ENCODE measurements at regions not wholly inside any gene's neighbourhood (a gene's known extent, or its start where the extent isn't known, plus 50 kb on each side); places are given as distances from the start of the nearest gene placed in this dataset.

DNA sequence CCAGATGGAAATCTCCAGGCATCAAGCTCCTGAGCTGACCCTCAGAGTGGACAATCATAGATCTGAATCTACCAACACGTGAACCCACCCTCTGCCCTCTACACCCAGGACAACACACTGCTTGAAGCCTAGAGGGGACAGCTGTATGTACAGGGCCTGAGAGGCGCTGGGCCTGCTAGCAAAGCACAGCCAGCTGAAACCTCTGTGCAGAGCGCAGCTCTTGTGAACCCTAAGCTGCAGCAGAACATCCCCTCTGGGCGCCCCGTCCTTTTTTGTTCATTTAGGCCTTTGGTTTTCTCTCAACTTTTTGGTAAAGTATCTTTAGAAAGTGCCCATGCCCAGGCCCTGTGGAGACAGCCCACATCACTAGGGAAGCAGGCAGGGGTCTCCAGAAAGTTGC, 62.4 kb upstream of the SPTLC1 start:
- Histone ChIP-seq H3K27ac (no peak overlapping the region), H3K36me3 (no peaks in the 10 kb centered on the region), H3K4me3 (no peak overlapping the region), H3K27me3 (no peaks in the 10 kb centered on the region), H3K4me1 (ENCODE audit: insufficient read depth) (no peaks in the 10 kb centered on the region), H3K9me3 (no peaks in the 10 kb centered on the region)
- 87 to 98% (median 96%) methylated on average over 5 of the region's 5 CpGs for WGBS, 3 donors
- intact Hi-C loops (cut with DNase I) = no loop called here
- no peak for DNase-seq
- TF ChIP-seq EP300 (IDR thresholded peaks at IDR 0.05) (no peak), POLR2A (IDR thresholded peaks at IDR 0.05) (no peak)
- TF ChIP-seq, protein P1, sequence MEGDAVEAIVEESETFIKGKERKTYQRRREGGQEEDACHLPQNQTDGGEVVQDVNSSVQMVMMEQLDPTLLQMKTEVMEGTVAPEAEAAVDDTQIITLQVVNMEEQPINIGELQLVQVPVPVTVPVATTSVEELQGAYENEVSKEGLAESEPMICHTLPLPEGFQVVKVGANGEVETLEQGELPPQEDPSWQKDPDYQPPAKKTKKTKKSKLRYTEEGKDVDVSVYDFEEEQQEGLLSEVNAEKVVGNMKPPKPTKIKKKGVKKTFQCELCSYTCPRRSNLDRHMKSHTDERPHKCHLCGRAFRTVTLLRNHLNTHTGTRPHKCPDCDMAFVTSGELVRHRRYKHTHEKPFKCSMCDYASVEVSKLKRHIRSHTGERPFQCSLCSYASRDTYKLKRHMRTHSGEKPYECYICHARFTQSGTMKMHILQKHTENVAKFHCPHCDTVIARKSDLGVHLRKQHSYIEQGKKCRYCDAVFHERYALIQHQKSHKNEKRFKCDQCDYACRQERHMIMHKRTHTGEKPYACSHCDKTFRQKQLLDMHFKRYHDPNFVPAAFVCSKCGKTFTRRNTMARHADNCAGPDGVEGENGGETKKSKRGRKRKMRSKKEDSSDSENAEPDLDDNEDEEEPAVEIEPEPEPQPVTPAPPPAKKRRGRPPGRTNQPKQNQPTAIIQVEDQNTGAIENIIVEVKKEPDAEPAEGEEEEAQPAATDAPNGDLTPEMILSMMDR (IDR thresholded peaks at IDR 0.05) = no peak

DNA sequence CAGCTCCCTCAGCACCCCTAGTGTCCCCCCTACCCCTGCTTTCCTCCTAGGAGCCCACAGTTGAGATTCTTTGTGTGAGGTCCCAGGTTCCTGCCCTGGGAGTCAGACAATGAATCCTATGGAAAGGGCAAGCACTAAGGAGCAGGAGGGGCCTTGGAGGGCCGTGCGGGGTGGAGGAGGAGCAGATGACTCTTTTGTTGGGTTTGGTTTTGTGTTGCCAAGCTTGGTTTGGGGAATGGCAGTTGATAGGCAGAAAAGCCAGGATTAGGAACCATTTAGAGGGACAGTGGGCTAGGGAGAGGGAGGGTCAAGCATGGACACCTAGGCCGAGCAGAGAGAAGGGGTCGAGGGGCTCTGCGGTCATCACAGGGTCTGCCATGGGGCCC, 61.6 kb upstream of the SPTLC1 start:
- Histone ChIP-seq H3K36me3 (no peaks in the 10 kb centered on the region), H3K27me3 (no peaks in the 10 kb centered on the region), H3K4me3 (no peak overlapping the region), H3K27ac (no peak overlapping the region), H3K4me1 (ENCODE audit: insufficient read depth) (no peaks in the 10 kb centered on the region), H3K9me3 (no peaks in the 10 kb centered on the region)
- TF ChIP-seq POLR2A (IDR thresholded peaks at IDR 0.05) (no peak), EP300 (IDR thresholded peaks at IDR 0.05) (no peak)
- TF ChIP-seq, protein P1 (IDR thresholded peaks at IDR 0.05) = no peak
- intact Hi-C loops (cut with DNase I) = no loop called here
- no peak for DNase-seq
- WGBS, 3 donors = 92 to 94% (median 92%) methylated on average over 5 of the region's 5 CpGs

DNA sequence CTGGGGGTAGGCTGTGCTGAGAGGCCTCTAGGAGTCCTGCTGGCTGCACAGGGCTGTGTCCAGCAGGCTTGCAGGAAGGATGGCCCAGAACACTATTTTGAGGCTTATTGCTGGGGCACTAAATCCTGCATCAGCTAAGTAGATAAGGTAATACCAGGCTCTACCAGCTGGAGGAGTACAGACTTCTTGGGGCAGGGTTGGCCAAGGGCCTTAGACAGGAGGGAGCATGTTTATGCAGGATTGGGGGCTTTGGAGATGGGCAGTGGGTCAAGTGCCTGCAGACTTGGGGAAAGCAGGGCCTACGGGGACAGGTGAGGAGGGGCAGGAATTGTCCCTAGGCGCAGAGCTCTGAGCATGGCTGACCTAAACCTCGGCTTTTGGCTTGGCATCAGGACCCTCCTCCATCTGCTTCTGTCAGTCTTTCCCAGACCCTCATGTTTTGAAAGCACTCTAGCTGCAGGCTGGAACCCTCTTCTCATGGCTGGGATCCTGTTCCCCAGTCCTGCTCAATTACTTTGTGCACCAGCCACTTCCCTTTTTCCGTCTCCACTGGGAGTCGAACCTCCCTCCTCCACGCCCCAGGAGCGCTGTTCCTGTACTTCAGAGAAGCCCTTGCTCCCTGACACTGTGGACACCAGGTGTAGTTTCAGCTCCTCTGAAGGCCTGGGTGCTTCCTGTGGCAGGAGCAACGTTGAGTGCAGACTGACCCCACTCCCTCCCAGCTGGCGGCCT, 61.0 kb upstream of the SPTLC1 start:
- Histone ChIP-seq H3K36me3 (no peaks in the 10 kb centered on the region), H3K27me3 (no peaks in the 10 kb centered on the region), H3K9me3 (no peaks in the 10 kb centered on the region), H3K4me3 (no peak overlapping the region), H3K4me1 (ENCODE audit: insufficient read depth) (no peaks in the 10 kb centered on the region), H3K27ac (no peak overlapping the region)
- WGBS, 3 donors = 76 to 84% (median 82%) methylated on average over 9 of the region's 9 CpGs
- no peak for DNase-seq
- TF ChIP-seq EP300 (IDR thresholded peaks at IDR 0.05) = no peak
- TF ChIP-seq POLR2A (IDR thresholded peaks at IDR 0.05) = no peak
- intact Hi-C loops (cut with DNase I) = no loop called here

DNA sequence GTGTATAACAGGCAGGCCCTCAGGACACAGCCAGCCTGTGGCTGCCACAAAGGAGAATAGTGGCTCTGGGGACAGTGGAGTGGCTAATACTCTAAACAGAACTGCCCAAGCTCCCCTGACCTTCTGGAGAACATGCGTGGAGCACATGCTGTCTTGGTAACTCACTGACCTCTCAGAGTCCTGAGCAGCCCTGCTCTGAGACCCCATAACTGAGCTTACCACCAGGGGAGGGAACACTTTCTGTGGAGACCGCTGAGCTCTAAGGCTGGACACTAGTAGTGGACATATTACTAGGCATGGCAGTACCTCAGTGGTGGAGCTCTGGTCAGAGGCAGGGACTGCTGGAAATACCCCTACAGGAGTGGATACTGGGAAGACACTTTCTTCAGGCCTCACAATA, 60.2 kb upstream of the SPTLC1 start:
- TF ChIP-seq POLR2A (IDR thresholded peaks at IDR 0.05) = no peak
- no peak for TF ChIP-seq EP300 (IDR thresholded peaks at IDR 0.05)
- TF ChIP-seq, protein P1 (IDR thresholded peaks at IDR 0.05) = no peak
- H3K36me3 ChIP-seq = no peaks in the 10 kb centered on the region
- DNase-seq = no peak
- H3K27ac ChIP-seq = no peak overlapping the region
- intact Hi-C loops (cut with DNase I) = no loop called here
- no peak overlapping the region for H3K4me3 ChIP-seq
- H3K9me3 ChIP-seq = no peaks in the 10 kb centered on the region
- no peaks in the 10 kb centered on the region for H3K27me3 ChIP-seq
- 82 to 94% (median 86%) methylated on average over 2 of the region's 2 CpGs for WGBS, 3 donors
- H3K4me1 ChIP-seq (ENCODE audit: insufficient read depth) = no peaks in the 10 kb centered on the region

DNA sequence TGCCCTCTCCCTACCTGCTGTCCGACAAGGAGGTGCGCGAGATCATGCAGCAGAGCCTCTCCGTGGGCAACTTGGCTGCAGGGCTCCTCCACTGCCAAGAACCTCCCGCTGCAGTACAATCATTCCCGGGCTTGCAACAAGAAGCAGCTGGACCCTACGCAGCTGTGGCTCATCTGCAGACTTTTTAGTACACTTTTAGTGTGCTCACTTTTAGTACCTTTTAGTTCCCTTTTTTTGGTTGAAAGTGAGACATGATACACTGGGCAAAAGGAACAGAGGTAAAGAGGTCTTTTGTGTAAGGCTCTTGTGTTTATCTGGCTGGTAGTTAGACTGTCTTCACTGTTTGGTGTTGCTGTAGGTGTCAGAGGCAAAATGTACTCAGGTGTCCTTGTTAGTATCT, 58.1 kb upstream of the SPTLC1 start:
- Histone ChIP-seq H3K27ac (no peak overlapping the region), H3K27me3 (no peaks in the 10 kb centered on the region), H3K4me3 (no peak overlapping the region), H3K4me1 (ENCODE audit: insufficient read depth) (no peaks in the 10 kb centered on the region), H3K9me3 (no peaks in the 10 kb centered on the region), H3K36me3 (no peaks in the 10 kb centered on the region)
- intact Hi-C loops (cut with DNase I) = no loop called here
- 92% methylated on average over 7 of the region's 7 CpGs for WGBS, 3 donors
- no peak for DNase-seq
- TF ChIP-seq, protein P1 (IDR thresholded peaks at IDR 0.05) = no peak
- TF ChIP-seq EP300 (IDR thresholded peaks at IDR 0.05) = no peak
- no peak for TF ChIP-seq POLR2A (IDR thresholded peaks at IDR 0.05)

Data from ovary (tissue), 7 donors.